HCT116 (cell line): ENCODE measurements at regions not wholly inside any gene's neighbourhood (a gene's known extent, or its start where the extent isn't known, plus 50 kb on each side); places are given as distances from the start of the nearest gene placed in this dataset.

Experiments used
- ATAC-seq: fragments of 200-7000 bp; cut with Tn5 transposase; 2 replicates; pipeline ENCODE4 v1.9.1; 2020; ENCODE audit warnings: mild to moderate bottlenecking, moderate library complexity
- BruUV-seq: library from RNA; stranded (reverse); fragments of 400-500 nt; replicated peaks from 2 replicates; lab custom pipeline; 2021; lab: Mats Ljungman, UMichigan
- CTCF ChIA-PET: fragments of 300-600 bp; sonication (Branson Sonifier 250); formaldehyde crosslinking; loops from one replicate; lab custom pipeline; 2021; ENCODE audit warnings: antibody characterized with exemption; lab: Charles Lee
- POLR2A ChIA-PET: fragments of 300-600, 350-600 bp; sonication (Branson Sonifier 250); formaldehyde crosslinking; loops from one replicate; lab custom pipeline; 2021; ENCODE audit warnings: antibody characterized with exemption; lab: Charles Lee
- RAD21 ChIA-PET, 2 experiments: fragments of 300-600 bp; sonication (Branson Sonifier 250); formaldehyde crosslinking; loops; one replicate each; lab custom pipeline; 2023; ENCODE audit warnings: low total read pairs in 2 of 2; ENCODE audit not compliant: uncharacterized antibody in 2 of 2, unreplicated experiment in 2 of 2, low non-redundant PET in 1 of 2; lab: Charles Lee
- DNase-seq: peaks from one replicate; pipeline ENCODE4 v3.0.0-alpha.2; 2010; ENCODE audit warnings: low read depth, low spot score
- H2AFZ ChIP-seq: fragments of 200-600 bp; shearing (Covaris generic), sonication (generic); 2 replicates; pipeline ENCODE4 v1.6.1; 2017; ENCODE audit warnings: low read depth, mixed run types, mixed read lengths, antibody characterized with exemption, low read length; ENCODE audit not compliant: poor library complexity, severe bottlenecking
- H3K27ac ChIP-seq: 2 replicates; pipeline ENCODE4 v1.5.1; 2012; ENCODE audit warnings: low read depth, low read length
- H3K27me3 ChIP-seq: fragments of 200-600 bp; sonication (generic); 2 replicates; pipeline ENCODE4 v1.6.1; 2016; ENCODE audit warnings: mixed run types, low read length, mixed read lengths; ENCODE audit not compliant: insufficient read depth
- H3K36me3 ChIP-seq, 2 experiments: fragments of 200-500 bp in 1 of 2; fragments of 200-600 bp in 1 of 2; sonication (Bioruptor generic) in 1 of 2; sonication (generic) in 1 of 2; 2 replicates each; pipeline versions ENCODE4 v1.5.1 to v1.6.1; 2014 to 2016; ENCODE audit warnings: low read length in 2 of 2, inconsistent platforms in 1 of 2, mixed read lengths in 1 of 2, mixed run types in 1 of 2; ENCODE audit not compliant: insufficient read depth in 2 of 2, control insufficient read depth in 1 of 2
- H3K4me1 ChIP-seq, 2 experiments: fragments of 200-600 bp in 1 of 2; sonication (generic) in 1 of 2; 2 replicates each; pipeline versions ENCODE4 v1.5.1 to v1.6.1; 2012 to 2017; ENCODE audit warnings: low read length in 2 of 2, inconsistent platforms in 1 of 2, mild to moderate bottlenecking in 1 of 2, mixed read lengths in 1 of 2, mixed run types in 1 of 2, moderate library complexity in 1 of 2; ENCODE audit not compliant: insufficient read depth in 2 of 2, control insufficient read depth in 1 of 2
- H3K4me2 ChIP-seq: fragments of 200-600 bp; sonication (generic); 2 replicates; pipeline ENCODE4 v1.6.1; 2017; ENCODE audit warnings: mixed run types, low read length, mixed read lengths
- H3K4me3 ChIP-seq, 2 experiments: fragments of 200-600 bp in 1 of 2; sonication (generic) in 1 of 2; replicated peaks in 1 of 2; 2 replicates each; pipeline ENCODE4 v1.5.1; 2011 to 2016; ENCODE audit warnings: low read length in 2 of 2, control low read depth in 1 of 2, low read depth in 1 of 2, mild to moderate bottlenecking in 1 of 2, mixed read lengths in 1 of 2, mixed run types in 1 of 2
- H3K79me2 ChIP-seq: fragments of 200-600 bp; sonication (generic); 2 replicates; pipeline ENCODE4 v1.6.1; 2017; ENCODE audit warnings: mild to moderate bottlenecking, mixed run types, low read length, moderate library complexity, mixed read lengths; ENCODE audit not compliant: insufficient read depth
- H3K9ac ChIP-seq: fragments of 200-600 bp; sonication (generic); 2 replicates; pipeline ENCODE4 v1.6.1; 2016; ENCODE audit warnings: low read length, mixed read lengths
- H3K9me2 ChIP-seq: fragments of 200-600 bp; sonication (generic), shearing (Covaris generic); 2 replicates; pipeline ENCODE4 v1.6.1; 2017; ENCODE audit warnings: mixed run types, mild to moderate bottlenecking, moderate library complexity; ENCODE audit not compliant: insufficient read depth
- H3K9me3 ChIP-seq, 2 experiments: fragments of 200-500 bp in 1 of 2; fragments of 200-600 bp in 1 of 2; sonication (Bioruptor generic) in 1 of 2; sonication (generic) in 1 of 2; 2 replicates each; pipeline ENCODE4 v1.6.1; 2014 to 2017; ENCODE audit warnings: low read length in 2 of 2, mixed read lengths in 2 of 2, inconsistent platforms in 1 of 2, low read depth in 1 of 2, mild to moderate bottlenecking in 1 of 2, mixed run types in 1 of 2, moderate library complexity in 1 of 2; ENCODE audit not compliant: control insufficient read depth in 1 of 2, insufficient read depth in 1 of 2
- H4K20me1 ChIP-seq: fragments of 200-600 bp; sonication (generic), shearing (Covaris generic); 2 replicates; pipeline ENCODE4 v1.6.1; 2017; ENCODE audit warnings: mixed run types, mild to moderate bottlenecking, moderate library complexity; ENCODE audit not compliant: insufficient read depth
- ATF3 ChIP-seq: IDR thresholded peaks from 2 replicates; pipeline ENCODE4 v1.6.1; 2012
- EGR1 ChIP-seq: IDR thresholded peaks from 2 replicates; pipeline ENCODE4 v1.6.1; 2012; ENCODE audit warnings: low read depth
- ELF1 ChIP-seq: IDR thresholded peaks from 2 replicates; pipeline ENCODE4 v1.6.1; 2012; ENCODE audit warnings: low read depth, borderline replicate concordance
- EZH2 ChIP-seq: fragments of 200-600 bp; sonication (generic); IDR thresholded peaks from 2 replicates; pipeline ENCODE4 v1.6.1; 2017; ENCODE audit warnings: antibody characterized with exemption, mixed run types
- EZH2phosphoT487 ChIP-seq: fragments of 200-600 bp; IDR thresholded peaks from 2 replicates; pipeline ENCODE4 v1.6.1; 2018; ENCODE audit warnings: antibody characterized with exemption, borderline replicate concordance
- FOSL1 ChIP-seq: IDR thresholded peaks from 2 replicates; pipeline ENCODE4 v1.6.1; 2012; ENCODE audit warnings: low read depth
- JUND ChIP-seq: IDR thresholded peaks from 2 replicates; pipeline ENCODE4 v1.6.1; 2012
- POLR2A ChIP-seq: IDR thresholded peaks from 2 replicates; pipeline ENCODE4 v1.7.0; 2011; ENCODE audit warnings: borderline replicate concordance; ENCODE audit not compliant: insufficient read depth, insufficient read length; ENCODE audit errors: extremely low read depth
- RAD21 ChIP-seq: IDR thresholded peaks from 2 replicates; pipeline ENCODE4 v1.6.1; 2012; ENCODE audit warnings: low read depth, mild to moderate bottlenecking
- SIN3A ChIP-seq: IDR thresholded peaks from 2 replicates; pipeline ENCODE4 v1.6.1; 2012; ENCODE audit warnings: low read depth
- SRF ChIP-seq: IDR thresholded peaks from 2 replicates; pipeline ENCODE4 v1.6.1; 2012; ENCODE audit warnings: low read depth
- intact Hi-C: fragments of 100-400 bp; cut with micrococcal nuclease; formaldehyde crosslinking; loops from 2 replicates; pipeline ENCODE4 v1.10.0; 2022
- TF ChIP-seq, protein P1 (sequence below), 3 experiments: fragments of 200-600 bp in 1 of 3; sonication (generic) in 1 of 3; IDR thresholded peaks in 2 of 3; conservative IDR thresholded peaks in 1 of 3; 2 replicates each; pipeline ENCODE4 v1.5.1; 2012 to 2017; ENCODE audit warnings: low read depth in 2 of 3, low read length in 2 of 3, antibody characterized with exemption in 1 of 3, borderline replicate concordance in 1 of 3, control low read depth in 1 of 3, mild to moderate bottlenecking in 1 of 3, mixed read lengths in 1 of 3, mixed run types in 1 of 3, moderate library complexity in 1 of 3; ENCODE audit not compliant: insufficient read depth in 1 of 3
- TF ChIP-seq, protein P2 (sequence below): IDR thresholded peaks from 2 replicates; pipeline ENCODE4 v1.6.1; 2011; ENCODE audit warnings: mild to moderate bottlenecking, low read length, moderate library complexity; ENCODE audit not compliant: insufficient replicate concordance; ENCODE audit errors: extremely low read depth

GRCh38 chr11:21630934-21631478 is 561.9 kb upstream of the ANO5 start:
- H3K9me3 ChIP-seq = peaks cover 6 to 29% of the 10 kb centered on the region in 2 experiments; a peak in 2 of 4 replicates
- ChIA-PET CTCF (no interaction called here), POLR2A (no interaction called here), RAD21 (no interaction called here)
- no TSS peak for BruUV-seq
- no peaks in the 10 kb centered on the region for H3K9me2 ChIP-seq
- H3K79me2 ChIP-seq = no peaks in the 10 kb centered on the region
- H3K9ac ChIP-seq = no peak overlapping the region
- no peaks in the 10 kb centered on the region for H4K20me1 ChIP-seq
- no peaks in the 10 kb centered on the region for H3K4me1 ChIP-seq
- no peak for ATAC-seq
- intact Hi-C loops = no loop called here
- no peak for DNase-seq
- H3K4me3 ChIP-seq = no peak overlapping the region
- H3K36me3 ChIP-seq = no peaks in the 10 kb centered on the region
- no peak overlapping the region for H3K27ac ChIP-seq
- no peak overlapping the region for H3K4me2 ChIP-seq
- TF ChIP-seq, protein P1, sequence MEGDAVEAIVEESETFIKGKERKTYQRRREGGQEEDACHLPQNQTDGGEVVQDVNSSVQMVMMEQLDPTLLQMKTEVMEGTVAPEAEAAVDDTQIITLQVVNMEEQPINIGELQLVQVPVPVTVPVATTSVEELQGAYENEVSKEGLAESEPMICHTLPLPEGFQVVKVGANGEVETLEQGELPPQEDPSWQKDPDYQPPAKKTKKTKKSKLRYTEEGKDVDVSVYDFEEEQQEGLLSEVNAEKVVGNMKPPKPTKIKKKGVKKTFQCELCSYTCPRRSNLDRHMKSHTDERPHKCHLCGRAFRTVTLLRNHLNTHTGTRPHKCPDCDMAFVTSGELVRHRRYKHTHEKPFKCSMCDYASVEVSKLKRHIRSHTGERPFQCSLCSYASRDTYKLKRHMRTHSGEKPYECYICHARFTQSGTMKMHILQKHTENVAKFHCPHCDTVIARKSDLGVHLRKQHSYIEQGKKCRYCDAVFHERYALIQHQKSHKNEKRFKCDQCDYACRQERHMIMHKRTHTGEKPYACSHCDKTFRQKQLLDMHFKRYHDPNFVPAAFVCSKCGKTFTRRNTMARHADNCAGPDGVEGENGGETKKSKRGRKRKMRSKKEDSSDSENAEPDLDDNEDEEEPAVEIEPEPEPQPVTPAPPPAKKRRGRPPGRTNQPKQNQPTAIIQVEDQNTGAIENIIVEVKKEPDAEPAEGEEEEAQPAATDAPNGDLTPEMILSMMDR (IDR thresholded peaks at IDR 0.05 in 2 of 3, conservative IDR thresholded peaks at IDR 0.05 in 1 of 3; ENCODE audit: borderline replicate concordance in 1 of 3, insufficient read depth in 1 of 3, low read depth in 2 of 3, low read length in 2 of 3) = no peak
- TF ChIP-seq EGR1 (no peak), EZH2phosphoT487 (no peak), POLR2A (no peak), JUND (no peak), FOSL1 (no peak), RAD21 (no peak), SIN3A (no peak), EZH2 (no peak), SRF (no peak), ATF3 (no peak), ELF1 (no peak)
- TF ChIP-seq, protein P2, sequence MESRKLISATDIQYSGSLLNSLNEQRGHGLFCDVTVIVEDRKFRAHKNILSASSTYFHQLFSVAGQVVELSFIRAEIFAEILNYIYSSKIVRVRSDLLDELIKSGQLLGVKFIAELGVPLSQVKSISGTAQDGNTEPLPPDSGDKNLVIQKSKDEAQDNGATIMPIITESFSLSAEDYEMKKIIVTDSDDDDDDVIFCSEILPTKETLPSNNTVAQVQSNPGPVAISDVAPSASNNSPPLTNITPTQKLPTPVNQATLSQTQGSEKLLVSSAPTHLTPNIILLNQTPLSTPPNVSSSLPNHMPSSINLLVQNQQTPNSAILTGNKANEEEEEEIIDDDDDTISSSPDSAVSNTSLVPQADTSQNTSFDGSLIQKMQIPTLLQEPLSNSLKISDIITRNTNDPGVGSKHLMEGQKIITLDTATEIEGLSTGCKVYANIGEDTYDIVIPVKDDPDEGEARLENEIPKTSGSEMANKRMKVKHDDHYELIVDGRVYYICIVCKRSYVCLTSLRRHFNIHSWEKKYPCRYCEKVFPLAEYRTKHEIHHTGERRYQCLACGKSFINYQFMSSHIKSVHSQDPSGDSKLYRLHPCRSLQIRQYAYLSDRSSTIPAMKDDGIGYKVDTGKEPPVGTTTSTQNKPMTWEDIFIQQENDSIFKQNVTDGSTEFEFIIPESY = no peak
- no peak overlapping the region for H2AFZ ChIP-seq
- H3K27me3 ChIP-seq = no peaks in the 10 kb centered on the region
